ENCODE measurements at regions not wholly inside any gene's neighbourhood (a gene's known extent, or its start where the extent isn't known, plus 50 kb on each side); places are given as distances from the start of the nearest gene placed in this dataset.
"Not testable (repeated sequence)": the region's sequence is repeated elsewhere in the genome, so short reads cannot be mapped to it uniquely, and the experiment has no call there.

DNA sequence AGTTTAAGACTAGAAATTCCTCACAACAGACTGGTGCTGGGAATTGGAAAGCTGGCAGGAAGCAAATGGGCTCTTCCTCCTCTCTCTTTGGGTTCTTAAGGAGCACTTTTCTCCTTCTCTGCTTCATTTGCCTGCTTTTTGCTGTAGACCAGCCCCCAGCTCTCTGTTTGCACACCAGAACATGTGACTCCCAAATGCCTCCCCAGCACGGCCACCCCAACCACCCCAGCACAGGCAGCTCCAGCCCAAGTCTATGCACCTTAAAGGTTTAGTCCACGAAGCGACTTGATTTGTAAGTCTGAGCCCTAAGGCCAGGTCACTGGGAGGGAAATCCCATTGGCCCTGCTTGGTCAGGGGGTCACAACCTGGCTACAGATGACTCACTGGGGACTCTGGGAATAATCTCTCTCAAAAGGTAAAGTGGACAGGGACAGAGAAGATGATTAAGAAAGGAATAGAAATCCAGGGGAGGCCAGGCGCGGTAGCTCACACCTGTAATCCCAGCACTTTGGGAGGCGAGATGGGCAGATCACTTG lies 377.8 kb upstream of the PROK2 start:
- no peak for DNase-seq

DNA sequence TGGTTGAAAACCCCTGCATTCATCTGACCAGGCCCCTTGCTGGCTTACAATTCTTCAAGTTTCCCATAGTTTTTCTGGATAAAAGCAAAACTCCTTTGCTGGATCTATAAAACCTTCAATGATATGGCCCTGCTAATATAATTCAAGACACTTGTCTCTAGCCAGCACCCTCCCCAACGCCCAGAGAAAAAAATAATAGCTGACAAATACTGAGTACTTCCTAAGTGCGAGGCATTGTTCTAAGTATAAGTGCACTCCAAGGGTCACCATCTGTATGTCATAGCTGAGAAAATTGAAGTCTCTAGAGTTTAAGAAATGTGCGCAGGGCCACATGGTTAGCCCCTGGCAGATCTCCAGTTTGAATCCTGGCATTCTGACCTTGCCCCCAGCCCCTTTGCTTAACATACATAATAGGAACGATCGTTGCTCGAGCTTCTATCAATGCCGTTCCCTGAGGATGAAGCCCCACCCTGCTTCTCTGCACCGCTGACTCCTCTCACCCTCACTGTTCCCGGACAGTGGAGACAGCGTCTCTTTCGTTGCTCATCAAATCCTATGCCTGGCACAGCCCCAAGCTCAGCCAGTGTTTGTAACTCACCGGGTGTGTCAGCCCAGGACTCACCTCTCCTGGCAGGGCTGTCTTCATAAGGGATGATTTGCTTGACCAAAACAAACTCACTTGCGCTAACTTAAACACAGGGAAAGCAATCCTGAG lies 377.1 kb upstream of the PROK2 start:
- DNase-seq = no peak

DNA sequence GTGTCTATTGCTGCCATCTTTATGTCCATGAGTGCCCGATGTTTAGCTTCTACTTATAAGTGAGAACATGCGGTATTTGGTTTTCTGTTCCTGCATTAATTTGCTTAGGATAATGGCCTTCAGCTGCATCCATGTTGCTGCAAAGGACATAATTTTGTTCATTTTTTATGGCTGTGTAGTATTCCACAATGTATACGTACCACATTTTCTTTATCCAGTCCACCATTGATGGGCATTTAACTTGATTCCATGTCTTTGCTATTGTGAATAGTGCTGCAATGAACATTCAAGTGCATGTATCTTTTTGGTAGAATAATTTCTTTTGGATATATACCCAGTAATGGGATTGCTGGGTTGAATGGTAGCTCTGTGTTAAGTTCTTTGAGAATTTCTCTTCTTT lies 376.3 kb upstream of the PROK2 start:
- not testable (repeated sequence) for DNase-seq

GRCh38 chr3:72160351-72160750 lies 375.4 kb upstream of the PROK2 start:
- no peak for DNase-seq

- DNase-seq = no peak
Observed at GRCh38 chr3:72159487-72159886, 374.5 kb upstream of the PROK2 start.

DNA sequence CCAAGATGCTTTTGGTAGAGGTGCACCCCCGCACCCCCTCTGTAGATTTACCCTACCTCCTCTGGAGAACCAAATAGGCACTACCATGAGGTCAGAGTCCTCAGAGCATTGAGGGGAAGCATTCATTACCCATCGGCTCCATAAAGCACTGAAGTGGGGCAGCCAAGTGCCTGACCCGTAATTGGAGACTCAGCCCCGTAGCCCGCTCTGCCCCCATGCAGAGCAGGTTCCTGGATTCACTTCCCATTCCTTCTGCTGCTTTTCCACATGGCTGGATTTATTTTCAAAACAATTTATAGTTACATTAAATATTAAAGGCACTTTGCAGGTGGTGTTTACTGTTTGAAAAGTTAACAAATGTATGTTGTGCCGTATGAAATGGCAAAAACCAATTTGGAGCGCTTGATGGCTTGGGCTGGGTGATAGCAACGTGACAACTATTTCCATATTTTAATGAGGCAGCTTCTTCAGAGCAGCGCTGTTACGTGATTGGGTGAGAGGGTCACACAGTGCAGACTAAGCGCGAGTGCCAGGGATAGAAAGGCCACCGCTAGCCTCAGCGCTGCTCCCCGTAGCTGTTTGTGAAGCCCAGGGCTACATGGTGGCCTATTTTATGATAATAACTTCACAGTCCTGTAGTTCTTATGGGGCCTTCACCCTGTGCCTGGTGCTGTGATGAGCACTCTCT lies 373.8 kb upstream of the PROK2 start:
- DNase-seq = no peak

DNA sequence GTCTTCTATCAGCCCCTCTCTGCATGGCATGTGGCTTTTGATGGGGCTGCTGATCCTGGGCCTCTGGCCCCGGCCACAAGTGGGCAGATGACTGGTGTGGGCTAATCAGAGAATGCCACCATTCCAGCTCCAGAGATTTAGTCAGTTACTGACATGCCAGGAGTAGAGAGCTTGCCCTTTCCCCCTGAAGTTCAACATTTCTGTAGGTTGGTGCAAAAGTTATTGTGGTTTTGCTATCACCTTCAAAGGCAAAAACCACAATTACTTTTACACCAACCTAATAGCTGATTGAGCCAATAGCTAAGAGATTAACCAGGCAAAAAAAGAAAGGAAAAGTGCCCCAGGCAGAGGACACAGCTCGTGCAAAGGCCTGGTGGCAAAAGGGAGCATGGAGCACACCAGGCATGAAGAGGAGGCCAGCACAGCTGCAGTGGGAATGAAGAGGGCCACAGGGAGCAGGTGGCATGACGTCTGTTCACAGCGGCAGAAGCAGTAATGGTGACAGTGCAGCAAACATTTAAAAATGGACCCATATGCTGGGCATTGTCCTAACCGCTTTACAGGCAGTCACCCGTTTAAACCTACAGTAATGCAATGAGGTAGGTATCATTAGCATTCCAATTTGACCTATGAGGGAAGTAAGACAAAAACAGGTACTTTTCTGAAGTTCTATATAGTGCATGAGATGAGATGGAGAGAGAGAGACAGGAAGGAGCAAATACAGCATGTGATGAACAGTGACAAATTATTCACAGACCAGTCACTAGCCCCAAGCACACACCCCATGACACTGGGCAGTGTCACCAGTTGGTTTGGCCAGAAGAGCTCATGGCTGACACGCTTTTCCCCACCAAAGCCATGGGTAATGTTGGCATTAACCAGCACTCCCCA lies 373.0 kb upstream of the PROK2 start:
- DNase-seq = no peak

DNA sequence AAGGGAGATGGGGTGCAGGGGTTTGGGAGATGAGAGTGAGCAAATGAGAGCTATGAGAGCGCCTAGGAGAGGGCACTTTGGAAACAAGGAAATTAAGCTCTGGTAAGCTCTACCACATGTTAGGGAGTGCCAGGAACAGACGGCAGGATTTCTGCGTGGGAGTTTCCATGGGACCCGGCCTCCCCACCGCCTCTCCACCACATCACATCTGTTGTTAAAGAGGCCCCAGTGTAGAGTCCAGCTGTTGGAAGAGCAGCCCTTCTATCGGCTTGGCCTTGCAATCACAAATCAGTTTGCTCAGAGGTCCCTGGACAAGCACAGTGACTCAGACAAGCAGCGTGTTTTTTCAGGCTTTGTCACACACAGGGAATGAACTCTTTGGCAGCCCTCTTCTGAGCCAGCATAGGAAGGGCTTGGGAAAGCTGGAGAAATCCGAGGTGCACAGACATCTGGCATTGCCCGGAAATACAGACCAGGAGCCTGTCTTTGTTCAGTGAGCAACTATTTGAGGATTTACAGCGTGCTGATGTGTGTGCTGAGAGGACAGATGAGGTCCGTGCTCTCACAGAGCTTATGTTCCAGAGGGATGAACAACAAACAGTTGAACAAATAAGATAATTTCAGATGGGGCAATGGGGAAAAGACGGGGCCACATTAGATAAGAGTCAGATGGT lies 370.6 kb upstream of the PROK2 start:
- DNase-seq = no peak

GRCh38 chr3:72154391-72155335 lies 369.7 kb upstream of the PROK2 start:
- DNase-seq = no peak

DNA sequence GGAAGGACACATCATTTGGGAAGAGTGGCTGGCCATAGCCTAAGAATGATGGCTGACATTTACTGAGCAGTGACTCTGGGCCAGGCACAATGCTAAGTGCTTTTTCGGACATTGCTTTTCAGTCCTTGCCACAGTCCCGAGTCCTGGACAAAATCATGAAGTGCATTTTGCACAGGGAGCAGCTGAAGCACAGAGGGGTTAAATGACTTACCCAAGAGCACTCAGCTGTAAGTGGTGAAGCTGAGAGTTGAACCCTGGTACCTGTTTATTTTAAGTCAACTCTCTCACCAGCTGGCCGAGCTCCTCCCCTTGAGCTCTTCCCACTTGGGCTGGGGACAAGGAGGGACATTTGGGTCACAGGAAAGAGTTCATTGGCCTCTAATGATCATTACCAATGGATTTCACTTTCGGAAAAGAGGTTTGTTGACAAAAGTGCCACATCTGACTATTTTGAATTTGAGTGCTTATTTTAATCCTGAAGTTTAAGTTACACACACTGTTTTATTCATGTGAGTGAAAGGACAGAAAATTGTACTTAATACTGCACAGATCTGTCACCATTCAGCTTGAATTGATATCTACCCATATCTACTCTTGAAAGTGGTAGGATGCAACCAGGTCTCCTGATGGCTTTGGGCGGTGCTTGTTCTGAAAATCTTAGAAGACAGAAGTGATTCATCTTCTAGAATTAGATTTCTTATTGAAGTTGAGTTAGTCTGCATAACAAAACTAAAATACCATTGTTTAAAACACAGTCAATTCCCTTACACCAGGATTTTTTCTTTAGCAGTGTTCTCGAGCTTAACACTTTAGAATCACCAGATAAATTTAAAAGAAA lies 368.7 kb upstream of the PROK2 start:
- DNase-seq = no peak

DNA sequence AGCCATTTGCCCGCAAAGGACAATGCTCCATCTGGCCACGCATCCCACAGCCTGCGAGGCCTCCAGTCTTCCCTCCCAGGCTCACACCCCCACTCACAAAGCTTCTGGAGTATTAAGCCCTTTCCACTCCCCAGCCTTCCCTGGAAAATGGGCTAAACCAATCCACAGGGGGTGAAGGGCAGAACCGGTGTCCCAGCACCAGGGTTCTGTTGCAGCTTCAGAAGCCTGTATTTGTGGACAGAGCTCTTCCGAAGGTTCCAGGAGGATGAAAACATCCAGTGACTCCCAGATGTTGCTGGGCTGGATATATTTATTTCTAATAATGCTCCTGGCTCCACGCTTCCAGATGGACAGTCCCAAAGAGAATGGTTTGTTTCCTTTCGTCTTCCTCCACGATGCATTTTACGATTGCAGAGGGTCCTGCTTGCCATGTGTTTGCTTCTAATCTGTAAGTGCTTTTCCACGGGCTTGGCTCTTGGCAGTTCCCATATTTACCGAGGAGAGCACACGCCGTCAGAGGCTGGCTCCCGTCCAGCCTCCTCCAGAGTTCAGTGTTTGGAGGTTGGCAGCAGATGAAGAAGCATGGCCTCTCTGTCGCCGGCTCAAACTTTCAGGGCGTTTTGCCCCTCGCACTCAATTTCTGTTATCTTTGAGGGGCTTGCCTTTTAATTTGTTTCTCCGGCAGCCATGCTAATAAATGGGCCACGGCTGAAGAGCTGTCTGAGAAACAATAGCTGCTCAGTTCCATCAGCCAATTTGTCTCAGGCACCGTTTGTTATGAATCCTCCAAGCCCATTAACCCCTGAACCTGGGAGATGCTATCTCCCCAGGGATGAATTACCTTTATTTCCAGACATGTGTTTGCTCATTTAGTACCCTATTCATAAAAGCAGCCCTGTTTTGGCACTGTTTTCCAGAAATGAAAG lies 367.9 kb upstream of the PROK2 start:
- peak; percentile 28 for DNase-seq

GRCh38 chr3:72151465-72152238 lies 366.7 kb upstream of the PROK2 start:
- no peak for DNase-seq

- DNase-seq = no peak
Observed at GRCh38 chr3:72150634-72151412, 365.9 kb upstream of the PROK2 start.

GRCh38 chr3:72149645-72150300 lies 364.8 kb upstream of the PROK2 start:
- DNase-seq = no peak

GRCh38 chr3:72147600-72147999 lies 362.7 kb upstream of the PROK2 start:
- no peak for DNase-seq

GRCh38 chr3:72145506-72146380 lies 360.8 kb upstream of the PROK2 start:
- no peak for DNase-seq

Data from NCI-H2107 (cell line).